Naive thymus-derived CD4-positive, alpha-beta T cell (primary cell): ENCODE measurements at regions not wholly inside any gene's neighbourhood (a gene's known extent, or its start where the extent isn't known, plus 50 kb on each side); places are given as distances from the start of the nearest gene placed in this dataset.

ENCODE experiments used
- ATAC-seq: fragments of 150-1000 bp; cut with Tn5 transposase; 2 replicates; pipeline ENCODE4 v1.10.0; 2021; ENCODE audit warnings: mild to moderate bottlenecking, moderate library complexity
- CTCF ChIA-PET: fragments of 350-600 bp; sonication (Branson Sonifier 250); formaldehyde crosslinking; loops from one replicate; lab custom pipeline; 2021; ENCODE audit warnings: antibody characterized with exemption; lab: Charles Lee
- POLR2A ChIA-PET: fragments of 350-600 bp; sonication (Branson Sonifier 250); formaldehyde crosslinking; loops from one replicate; lab custom pipeline; 2021; ENCODE audit warnings: antibody characterized with exemption, inconsistent platforms; lab: Charles Lee
- DNase-seq, 9 donors: peaks; one replicate each; pipeline versions ENCODE4 v3.0.0 to v3.0.0-alpha.2; 2020 to 2022; ENCODE audit warnings: mixed read lengths in 1 of 9
- H3K27ac ChIP-seq: one replicate; pipeline ENCODE4 v1.7.0; 2013; ENCODE audit warnings: mild to moderate bottlenecking, low read depth, low read length, moderate library complexity
- H3K27me3 ChIP-seq, 2 donors: one replicate each; pipeline ENCODE4 v1.7.0; 2013; ENCODE audit warnings: low read length in 2 of 2, mild to moderate bottlenecking in 2 of 2, moderate library complexity in 2 of 2; ENCODE audit not compliant: control insufficient read depth in 2 of 2, insufficient read depth in 2 of 2
- H3K36me3 ChIP-seq, 3 experiments: 1 replicate in 2 of 3; 2 replicates in 1 of 3; pipeline ENCODE4 v1.7.0; 2013; ENCODE audit warnings: low read length in 3 of 3, mild to moderate bottlenecking in 3 of 3, moderate library complexity in 1 of 3; ENCODE audit not compliant: insufficient read depth in 3 of 3, control insufficient read depth in 2 of 3
- H3K4me1 ChIP-seq, 2 donors: one replicate each; pipeline ENCODE4 v1.7.0; 2013; ENCODE audit warnings: low read length in 2 of 2, mild to moderate bottlenecking in 2 of 2, moderate library complexity in 1 of 2; ENCODE audit not compliant: control insufficient read depth in 2 of 2, insufficient read depth in 2 of 2
- H3K4me3 ChIP-seq: 2 replicates; pipeline ENCODE4 v1.7.0; 2013; ENCODE audit warnings: mild to moderate bottlenecking, low read length
- H3K9me3 ChIP-seq, 3 experiments: 1 replicate in 2 of 3; 2 replicates in 1 of 3; pipeline ENCODE4 v1.7.0; 2013; ENCODE audit warnings: low read length in 3 of 3; ENCODE audit not compliant: control insufficient read depth in 2 of 3
- H3K27ac Mint-ChIP-seq, 9 donors: one replicate each; pipeline ENCODE4 v1.8.0; 2020 to 2022; ENCODE audit warnings: mixed read lengths in 9 of 9, mild to moderate bottlenecking in 8 of 9, moderate library complexity in 5 of 9, inconsistent platforms in 2 of 9
- H3K27me3 Mint-ChIP-seq, 5 donors: one replicate each; pipeline ENCODE4 v1.8.0; 2021 to 2022; ENCODE audit warnings: mixed read lengths in 5 of 5, mild to moderate bottlenecking in 1 of 5
- H3K36me3 Mint-ChIP-seq, 5 donors: one replicate each; pipeline ENCODE4 v1.8.0; 2020 to 2022; ENCODE audit warnings: mixed read lengths in 5 of 5, mild to moderate bottlenecking in 3 of 5, inconsistent platforms in 1 of 5
- H3K4me1 Mint-ChIP-seq, 7 donors: one replicate each; pipeline ENCODE4 v1.8.0; 2020 to 2022; ENCODE audit warnings: mixed read lengths in 7 of 7, mild to moderate bottlenecking in 3 of 7, inconsistent platforms in 1 of 7
- H3K4me3 Mint-ChIP-seq, 10 donors: one replicate each; pipeline ENCODE4 v1.8.0; 2020 to 2022; ENCODE audit warnings: mild to moderate bottlenecking in 10 of 10, mixed read lengths in 10 of 10, moderate library complexity in 6 of 10, inconsistent platforms in 2 of 10
- H3K9me3 Mint-ChIP-seq, 11 donors: one replicate each; pipeline ENCODE4 v1.8.0; 2020 to 2022; ENCODE audit warnings: mixed read lengths in 11 of 11, mild to moderate bottlenecking in 4 of 11, inconsistent platforms in 1 of 11, moderate library complexity in 1 of 11
- intact Hi-C, 2 donors: fragments of 100-400 bp; cut with micrococcal nuclease; formaldehyde crosslinking; loops; one replicate each; pipeline ENCODE4 v1.15.1; 2023

- H3K4me1 ChIP-seq, result no peaks in the 10 kb centered on the region
- H3K4me3 ChIP-seq, result no peak overlapping the region
- H3K27me3 ChIP-seq, result no peaks in the 10 kb centered on the region
- no peak overlapping the region for H3K27ac ChIP-seq
- no peaks in the 10 kb centered on the region for H3K36me3 ChIP-seq
- intact Hi-C loops, result no loop called here
- peaks cover 0 to 4% (median 0%) of the 10 kb centered on the region in 5 donors for H3K27me3 Mint-ChIP-seq
- no peaks in the 10 kb centered on the region for H3K9me3 ChIP-seq
- H3K4me1 Mint-ChIP-seq, result peaks cover 0 to 6% (median 0%) of the 10 kb centered on the region in 7 donors
- ATAC-seq (no peak), DNase-seq (no peak)
- no peak overlapping the region for H3K27ac Mint-ChIP-seq
- H3K4me3 Mint-ChIP-seq, result no peak overlapping the region
- peaks cover 0 to 17% (median 0%) of the 10 kb centered on the region in 5 donors for H3K36me3 Mint-ChIP-seq
- ChIA-PET CTCF (no interaction called here), POLR2A (no interaction called here)
- peaks cover 1 to 32% (median 8%) of the 10 kb centered on the region in 11 donors for H3K9me3 Mint-ChIP-seq
Measured at GRCh38 chr19:28332886-28333285, 880.1 kb downstream of the UQCRFS1 start.

GRCh38 chr19:28332351-28332750 lies 880.6 kb downstream of the UQCRFS1 start:
- H3K36me3 Mint-ChIP-seq, result peaks cover 0 to 17% (median 0%) of the 10 kb centered on the region in 5 donors
- no peak overlapping the region for H3K4me3 Mint-ChIP-seq
- Histone ChIP-seq H3K27me3 (no peaks in the 10 kb centered on the region), H3K36me3 (no peaks in the 10 kb centered on the region), H3K9me3 (no peaks in the 10 kb centered on the region), H3K4me1 (no peaks in the 10 kb centered on the region), H3K4me3 (no peak overlapping the region), H3K27ac (no peak overlapping the region)
- POLR2A ChIA-PET, result no interaction called here
- ATAC-seq, result no peak
- H3K9me3 Mint-ChIP-seq, result peaks cover 1 to 27% (median 8%) of the 10 kb centered on the region in 11 donors
- peaks cover 0 to 6% (median 0%) of the 10 kb centered on the region in 7 donors for H3K4me1 Mint-ChIP-seq
- H3K27ac Mint-ChIP-seq, result no peak overlapping the region
- H3K27me3 Mint-ChIP-seq, result peaks cover 0 to 4% (median 0%) of the 10 kb centered on the region in 5 donors
- no peak for DNase-seq
- CTCF ChIA-PET, result no interaction called here
- intact Hi-C loops, result no loop called here

GRCh38 chr19:28331596-28331995 lies 881.4 kb downstream of the UQCRFS1 start:
- no peaks in the 10 kb centered on the region for H3K4me1 ChIP-seq
- peaks cover 0 to 7% (median 0%) of the 10 kb centered on the region in 7 donors for H3K4me1 Mint-ChIP-seq
- peaks cover 0 to 17% (median 0%) of the 10 kb centered on the region in 5 donors for H3K36me3 Mint-ChIP-seq
- H3K9me3 Mint-ChIP-seq, result peaks cover 0 to 26% (median 8%) of the 10 kb centered on the region in 11 donors
- CTCF ChIA-PET, result no interaction called here
- DNase-seq (no peak), ATAC-seq (no peak)
- H3K27me3 Mint-ChIP-seq, result peaks cover 0 to 3% (median 0%) of the 10 kb centered on the region in 5 donors
- no peak overlapping the region for H3K4me3 ChIP-seq
- H3K27me3 ChIP-seq, result no peaks in the 10 kb centered on the region
- intact Hi-C loops, result no loop called here
- no peaks in the 10 kb centered on the region for H3K9me3 ChIP-seq
- POLR2A ChIA-PET, result no interaction called here
- H3K27ac Mint-ChIP-seq, result no peak overlapping the region
- H3K27ac ChIP-seq, result no peak overlapping the region
- no peaks in the 10 kb centered on the region for H3K36me3 ChIP-seq
- H3K4me3 Mint-ChIP-seq, result no peak overlapping the region

GRCh38 chr19:28330831-28331230 lies 882.1 kb downstream of the UQCRFS1 start:
- Histone ChIP-seq H3K4me3 (no peak overlapping the region), H3K9me3 (no peaks in the 10 kb centered on the region), H3K27ac (no peak overlapping the region), H3K4me1 (no peaks in the 10 kb centered on the region), H3K27me3 (no peaks in the 10 kb centered on the region), H3K36me3 (no peaks in the 10 kb centered on the region)
- Mint-ChIP-seq H3K4me1 (peaks cover 0 to 9% (median 0%) of the 10 kb centered on the region in 7 donors), H3K27ac (no peak overlapping the region), H3K36me3 (peaks cover 0 to 17% (median 0%) of the 10 kb centered on the region in 5 donors), H3K4me3 (no peak overlapping the region), H3K9me3 (peaks cover 0 to 20% (median 6%) of the 10 kb centered on the region in 11 donors), H3K27me3 (no peaks in the 10 kb centered on the region)
- CTCF ChIA-PET, result interaction anchor here (0.6 kb wide), 1 partner anchor 35 kb away, joined by 3 read pairs; no protein-coding TSS in a partner anchor
- intact Hi-C loops, result no loop called here
- DNase-seq (no peak), ATAC-seq (no peak)
- POLR2A ChIA-PET, result no interaction called here

GRCh38 chr19:28329429-28329828 lies 883.5 kb downstream of the UQCRFS1 start:
- Histone ChIP-seq H3K9me3 (no peaks in the 10 kb centered on the region), H3K4me3 (no peak overlapping the region), H3K4me1 (no peaks in the 10 kb centered on the region), H3K36me3 (no peaks in the 10 kb centered on the region), H3K27ac (no peak overlapping the region), H3K27me3 (no peaks in the 10 kb centered on the region)
- ChIA-PET CTCF (no interaction called here), POLR2A (no interaction called here)
- no peak for DNase-seq
- Mint-ChIP-seq H3K9me3 (peaks cover 0 to 20% (median 6%) of the 10 kb centered on the region in 11 donors), H3K27ac (peak overlapping the region in 1 of 9 donors; percentile 20), H3K36me3 (peaks cover 0 to 17% (median 0%) of the 10 kb centered on the region in 5 donors), H3K27me3 (no peaks in the 10 kb centered on the region), H3K4me1 (peaks cover 0 to 17% (median 0%) of the 10 kb centered on the region in 7 donors), H3K4me3 (no peak overlapping the region)
- no peak for ATAC-seq
- intact Hi-C loops, result loop anchor here in 1 of 2 donors (5.0 to 10.0 kb wide), 2 partner anchors 87 to 385 kb away; no protein-coding TSS in a partner anchor

DNA sequence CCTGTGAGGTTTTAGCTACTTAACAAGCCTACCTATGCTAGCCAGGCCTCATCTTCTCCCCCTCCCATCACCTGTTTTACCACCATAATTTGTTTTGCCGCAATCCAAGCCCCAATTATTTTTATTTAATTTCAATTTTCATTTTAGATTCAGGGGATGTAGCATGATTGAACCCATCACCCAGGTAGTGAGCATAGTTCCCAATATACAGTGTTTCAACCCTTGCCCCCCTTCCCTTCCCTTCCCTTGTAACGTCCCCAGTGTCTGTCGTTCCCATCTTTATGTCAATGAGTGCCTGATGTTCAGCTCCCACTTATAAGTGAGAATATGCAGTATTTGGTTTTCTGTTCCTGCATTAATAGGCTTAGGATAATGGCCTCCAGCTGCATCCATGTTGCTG lies 885.0 kb downstream of the UQCRFS1 start:
- no peak overlapping the region for H3K27ac ChIP-seq
- H3K9me3 Mint-ChIP-seq, result peaks cover 0 to 13% (median 3%) of the 10 kb centered on the region in 11 donors
- H3K4me1 Mint-ChIP-seq, result peaks cover 0 to 17% (median 0%) of the 10 kb centered on the region in 7 donors
- H3K36me3 ChIP-seq, result no peaks in the 10 kb centered on the region
- CTCF ChIA-PET, result no interaction called here
- H3K4me3 ChIP-seq, result no peak overlapping the region
- no peak overlapping the region for H3K27ac Mint-ChIP-seq
- no peaks in the 10 kb centered on the region for H3K27me3 ChIP-seq
- POLR2A ChIA-PET, result no interaction called here
- no peak overlapping the region for H3K4me3 Mint-ChIP-seq
- peaks cover 0 to 13% (median 0%) of the 10 kb centered on the region in 5 donors for H3K36me3 Mint-ChIP-seq
- H3K4me1 ChIP-seq, result no peaks in the 10 kb centered on the region
- ATAC-seq, result no peak
- intact Hi-C loops, result loop anchor here in 1 of 2 donors (5.0 to 10.0 kb wide), 2 partner anchors 86 to 387 kb away; no protein-coding TSS in a partner anchor
- H3K27me3 Mint-ChIP-seq, result no peaks in the 10 kb centered on the region
- H3K9me3 ChIP-seq, result no peaks in the 10 kb centered on the region
- no peak for DNase-seq

GRCh38 chr19:28326746-28327145 lies 886.2 kb downstream of the UQCRFS1 start:
- CTCF ChIA-PET, result no interaction called here

More at GRCh38 chr19:28326746-28327145, 886.2 kb downstream of the UQCRFS1 start:
- Mint-ChIP-seq H3K4me1 (peaks cover 0 to 17% (median 0%) of the 10 kb centered on the region in 7 donors), H3K27ac (peak overlapping the region in 1 of 9 donors; percentile 6), H3K36me3 (peaks cover 0 to 9% (median 0%) of the 10 kb centered on the region in 5 donors), H3K9me3 (peaks cover 0 to 13% (median 3%) of the 10 kb centered on the region in 11 donors), H3K4me3 (no peak overlapping the region), H3K27me3 (no peaks in the 10 kb centered on the region)
- Histone ChIP-seq H3K27me3 (no peaks in the 10 kb centered on the region), H3K36me3 (no peaks in the 10 kb centered on the region), H3K4me3 (no peak overlapping the region), H3K27ac (no peak overlapping the region), H3K9me3 (no peaks in the 10 kb centered on the region), H3K4me1 (no peaks in the 10 kb centered on the region)
- intact Hi-C loops, result loop anchor here in 1 of 2 donors (5.0 to 10.0 kb wide), 2 partner anchors 84 to 388 kb away; no protein-coding TSS in a partner anchor
- POLR2A ChIA-PET, result no interaction called here
- no peak for DNase-seq
- no peak for ATAC-seq
